OCI-LY7 (cell line): ENCODE measurements at regions not wholly inside any gene's neighbourhood (a gene's known extent, or its start where the extent isn't known, plus 50 kb on each side); places are given as distances from the start of the nearest gene placed in this dataset.

Experiments
- EZH2phosphoT487 ChIP-seq: fragments of 200-600 bp; sonication (generic); IDR thresholded peaks from 2 replicates; pipeline ENCODE4 v1.6.1; 2018; ENCODE audit warnings: low read depth, borderline replicate concordance, mild to moderate bottlenecking, mixed run types, antibody characterized with exemption, low read length, moderate library complexity, mixed read lengths
- TF ChIP-seq, protein P1 (sequence below): fragments of 200-600 bp; sonication (generic); conservative IDR thresholded peaks from 2 replicates; pipeline ENCODE4 v1.5.1; 2014; ENCODE audit warnings: mild to moderate bottlenecking, antibody characterized with exemption, low read length, moderate library complexity, mixed read lengths

DNA sequence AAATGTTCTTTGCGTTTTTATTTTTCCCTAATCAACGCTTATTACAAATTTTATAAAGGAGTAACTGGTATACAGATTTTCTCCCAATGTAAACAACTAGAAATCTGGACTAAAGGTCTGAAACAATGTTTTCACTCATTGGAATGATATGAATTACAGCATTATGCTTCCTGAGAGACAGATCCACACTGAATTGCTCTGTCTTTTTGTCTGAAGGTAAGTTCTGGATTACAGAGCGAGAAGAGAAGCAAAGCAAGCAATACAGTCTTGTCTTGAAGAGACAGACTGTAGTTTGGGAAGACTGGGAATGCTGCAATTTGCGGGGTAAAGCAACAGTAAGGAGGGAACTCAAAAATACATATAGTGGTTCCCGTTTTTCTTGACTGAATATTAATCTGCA, 262.2 kb upstream of the PABPC4L start:
- TF ChIP-seq, protein P1, sequence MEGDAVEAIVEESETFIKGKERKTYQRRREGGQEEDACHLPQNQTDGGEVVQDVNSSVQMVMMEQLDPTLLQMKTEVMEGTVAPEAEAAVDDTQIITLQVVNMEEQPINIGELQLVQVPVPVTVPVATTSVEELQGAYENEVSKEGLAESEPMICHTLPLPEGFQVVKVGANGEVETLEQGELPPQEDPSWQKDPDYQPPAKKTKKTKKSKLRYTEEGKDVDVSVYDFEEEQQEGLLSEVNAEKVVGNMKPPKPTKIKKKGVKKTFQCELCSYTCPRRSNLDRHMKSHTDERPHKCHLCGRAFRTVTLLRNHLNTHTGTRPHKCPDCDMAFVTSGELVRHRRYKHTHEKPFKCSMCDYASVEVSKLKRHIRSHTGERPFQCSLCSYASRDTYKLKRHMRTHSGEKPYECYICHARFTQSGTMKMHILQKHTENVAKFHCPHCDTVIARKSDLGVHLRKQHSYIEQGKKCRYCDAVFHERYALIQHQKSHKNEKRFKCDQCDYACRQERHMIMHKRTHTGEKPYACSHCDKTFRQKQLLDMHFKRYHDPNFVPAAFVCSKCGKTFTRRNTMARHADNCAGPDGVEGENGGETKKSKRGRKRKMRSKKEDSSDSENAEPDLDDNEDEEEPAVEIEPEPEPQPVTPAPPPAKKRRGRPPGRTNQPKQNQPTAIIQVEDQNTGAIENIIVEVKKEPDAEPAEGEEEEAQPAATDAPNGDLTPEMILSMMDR: no peak
- TF ChIP-seq EZH2phosphoT487: no peak
